ENCODE measurements at regions not wholly inside any gene's neighbourhood (a gene's known extent, or its start where the extent isn't known, plus 50 kb on each side); places are given as distances from the start of the nearest gene placed in this dataset.

DNA sequence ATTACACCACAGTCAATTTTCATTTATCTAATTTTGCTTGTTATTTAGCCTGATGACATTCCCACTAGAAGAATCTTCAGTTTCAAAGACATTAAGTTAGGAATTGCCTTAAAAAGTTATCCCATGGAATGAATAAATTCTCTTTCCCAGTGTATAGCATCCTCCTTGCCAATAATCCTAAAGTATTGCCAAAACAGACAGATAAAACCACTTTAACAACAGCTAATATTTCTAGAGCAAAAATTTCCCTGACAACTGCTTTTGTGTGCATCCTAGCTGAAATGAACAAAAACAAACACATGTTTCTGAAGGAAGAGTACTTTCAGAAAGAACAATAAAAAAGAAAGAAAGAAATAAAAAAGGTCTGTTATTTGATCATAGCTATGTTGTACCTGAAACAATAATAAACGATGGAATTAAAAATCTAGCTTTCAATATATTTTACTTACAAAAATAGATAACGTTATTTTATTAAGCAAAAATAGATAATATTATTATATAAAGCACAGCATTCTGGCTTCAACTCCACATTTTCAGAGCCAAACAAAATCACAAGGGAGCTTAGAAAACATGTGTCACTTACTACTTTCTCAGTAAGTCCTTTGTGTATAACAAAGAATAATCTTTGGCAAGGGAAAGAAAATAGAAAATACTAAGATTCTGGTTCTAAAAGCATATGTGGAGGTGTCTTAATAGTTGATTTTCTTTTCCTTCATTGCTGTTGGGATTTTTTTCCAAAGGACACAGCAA is 939.0 kb upstream of the CRIM1 start:
- no peak for DNase-seq

DNA sequence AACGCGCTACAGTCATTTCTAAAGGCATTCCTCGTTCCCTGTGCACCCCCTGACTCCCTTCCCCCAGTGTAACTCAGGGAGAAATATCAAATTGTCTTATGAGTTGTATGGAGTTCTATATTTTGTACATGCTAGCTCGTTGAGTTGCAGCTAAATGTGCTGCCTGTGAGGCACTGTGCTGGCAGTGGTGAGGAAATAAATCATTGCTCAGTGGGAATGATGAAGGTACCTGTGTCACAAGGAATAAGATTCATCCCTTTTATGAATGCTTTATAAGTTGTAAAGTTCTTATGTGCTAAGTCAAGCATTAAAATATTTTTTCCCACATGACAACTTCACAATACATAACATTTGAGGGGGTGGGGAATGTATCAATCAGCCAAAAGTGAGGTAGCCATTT is 939.6 kb upstream of the CRIM1 start:
- no peak for DNase-seq

DNA sequence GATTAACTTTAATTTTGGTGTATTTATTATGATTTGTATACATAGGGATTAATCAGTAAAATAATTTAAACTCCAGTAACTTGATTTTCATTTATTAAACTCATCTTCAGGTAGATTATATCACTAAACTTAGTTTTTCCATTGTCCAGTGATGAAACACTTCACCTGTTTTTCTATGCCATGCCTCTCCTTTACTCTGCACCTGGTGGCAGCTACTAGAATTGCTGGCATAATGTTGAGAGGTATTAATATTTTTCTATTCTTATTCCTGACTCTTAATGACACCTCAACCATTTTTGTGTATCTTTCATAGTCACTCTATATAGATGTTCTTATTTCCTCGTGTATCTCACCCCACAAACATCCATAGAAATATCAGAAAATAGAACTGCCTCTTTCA is 940.3 kb upstream of the CRIM1 start:
- DNase-seq = no peak

DNA sequence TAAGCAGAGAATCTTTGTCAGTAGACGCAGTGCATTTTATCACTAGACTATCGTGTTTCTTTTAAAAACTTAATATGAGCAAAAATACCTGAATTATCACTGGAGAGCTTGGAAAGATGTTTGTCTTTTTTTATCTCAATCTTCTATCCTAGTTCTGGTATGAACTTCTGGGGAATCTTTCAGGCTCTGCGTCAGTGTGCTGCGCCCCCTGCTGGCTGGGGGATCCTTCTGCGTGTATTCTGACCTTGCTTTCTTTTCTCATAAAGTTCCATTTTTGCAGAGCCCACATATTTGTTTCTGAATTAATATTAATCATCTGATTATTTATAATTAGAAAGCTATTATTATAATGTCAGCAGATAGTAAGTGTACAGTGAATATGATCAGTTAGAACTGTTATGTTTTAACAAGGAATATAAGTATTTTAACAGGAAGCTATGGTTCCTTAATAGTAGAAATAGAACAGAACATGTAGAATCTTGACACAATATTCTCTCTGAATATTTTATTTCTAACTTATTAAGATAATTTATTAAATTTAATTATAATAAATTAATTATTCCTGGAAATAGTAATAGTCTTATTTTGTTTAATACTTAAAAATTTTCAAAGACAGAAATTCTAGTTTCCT is 945.0 kb upstream of the CRIM1 start:
- DNase-seq = peak in 1 of 2 experiments; percentile 25

DNA sequence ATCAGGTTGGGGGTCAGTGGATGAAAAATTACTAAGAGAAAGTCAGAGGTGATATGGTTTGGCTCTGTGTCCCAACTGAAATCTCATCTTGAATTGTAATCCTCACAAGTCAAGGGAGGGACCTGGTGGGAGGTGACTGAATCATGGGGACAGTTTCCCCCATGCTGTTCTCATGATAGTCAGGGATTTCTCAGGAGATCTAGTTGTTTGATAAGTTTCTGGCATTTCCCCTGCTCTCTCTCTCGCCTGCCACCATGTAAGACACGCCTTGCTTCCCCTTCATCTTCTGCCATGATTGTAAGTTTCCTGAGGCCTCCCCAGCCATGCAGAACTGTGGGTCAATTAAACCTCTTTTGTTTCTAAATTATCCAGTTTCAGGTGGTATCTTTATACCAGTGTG is 945.8 kb upstream of the CRIM1 start:
- DNase-seq = no peak

DNA sequence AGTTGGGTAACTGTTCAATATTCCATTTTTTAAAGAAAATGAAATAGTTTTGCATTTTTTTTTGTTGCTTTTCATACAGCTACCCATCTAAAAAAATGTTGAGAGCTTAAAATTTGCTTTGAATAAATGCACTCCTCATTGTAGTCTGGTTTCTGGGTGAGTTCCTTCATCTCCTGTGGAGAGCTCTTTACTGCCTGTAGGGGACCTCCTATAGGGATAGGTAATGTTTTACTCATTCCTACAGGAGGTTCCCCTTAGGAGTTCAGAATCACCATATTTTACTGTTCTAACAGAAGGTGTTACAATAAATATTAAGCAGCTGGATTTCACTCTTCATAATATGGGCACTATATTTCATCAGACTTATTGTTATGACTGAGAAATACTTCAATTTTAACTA is 947.3 kb upstream of the CRIM1 start:
- no peak for DNase-seq

DNA sequence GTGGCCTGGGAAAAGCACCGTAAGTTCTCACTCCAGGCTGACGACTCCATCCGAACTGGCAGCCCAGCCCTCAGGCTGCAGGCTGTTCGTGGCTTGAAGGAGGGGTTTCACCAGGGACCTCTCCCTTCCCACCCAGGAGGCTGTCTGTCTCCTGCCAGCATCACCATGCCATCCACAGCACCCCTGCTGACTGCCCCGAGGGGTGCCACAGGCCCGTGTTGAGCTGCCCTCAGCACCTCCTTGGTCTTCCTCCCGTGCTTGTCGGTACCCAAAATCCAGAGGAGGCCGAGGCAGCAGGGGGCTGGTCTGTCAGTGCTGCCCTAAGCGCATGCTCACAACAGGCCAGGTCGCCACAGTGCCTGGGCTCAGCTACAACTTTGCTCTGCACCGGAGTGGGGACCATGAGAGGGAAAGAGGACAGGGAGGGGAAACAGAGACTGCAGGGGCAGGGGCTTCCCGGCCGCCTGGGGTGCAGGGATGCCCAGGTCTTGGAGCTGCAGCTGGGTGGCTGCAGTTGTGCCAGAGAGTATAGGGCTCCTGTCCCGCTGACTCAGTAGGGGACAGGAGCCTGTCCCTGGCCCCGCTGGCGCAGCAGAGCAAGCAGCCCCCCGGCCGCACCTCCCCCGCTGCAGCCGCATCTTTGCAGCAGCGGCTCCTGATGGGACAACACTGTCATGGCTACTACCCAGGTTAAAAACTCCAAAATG is 963.7 kb upstream of the CRIM1 start:
- no peak for DNase-seq

DNA sequence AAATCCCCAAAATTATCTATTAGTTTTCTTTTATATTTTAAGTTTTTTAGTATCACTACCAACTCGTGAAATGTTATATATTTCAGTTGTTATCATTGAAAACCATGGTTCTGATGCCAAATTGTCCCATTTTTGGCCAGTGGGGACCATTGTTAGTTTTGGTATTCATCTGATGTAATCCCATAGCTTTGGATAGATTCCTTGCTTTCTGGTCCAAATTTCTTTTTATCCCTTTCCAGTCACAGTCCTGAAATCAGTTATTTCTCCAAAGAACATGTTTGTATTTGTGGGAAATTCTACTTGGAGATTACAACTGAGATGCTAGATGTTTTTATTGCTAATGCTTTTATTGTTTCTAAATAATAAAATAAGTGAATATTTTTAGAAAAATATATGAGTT is 976.8 kb upstream of the CRIM1 start:
- DNase-seq = no peak

DNA sequence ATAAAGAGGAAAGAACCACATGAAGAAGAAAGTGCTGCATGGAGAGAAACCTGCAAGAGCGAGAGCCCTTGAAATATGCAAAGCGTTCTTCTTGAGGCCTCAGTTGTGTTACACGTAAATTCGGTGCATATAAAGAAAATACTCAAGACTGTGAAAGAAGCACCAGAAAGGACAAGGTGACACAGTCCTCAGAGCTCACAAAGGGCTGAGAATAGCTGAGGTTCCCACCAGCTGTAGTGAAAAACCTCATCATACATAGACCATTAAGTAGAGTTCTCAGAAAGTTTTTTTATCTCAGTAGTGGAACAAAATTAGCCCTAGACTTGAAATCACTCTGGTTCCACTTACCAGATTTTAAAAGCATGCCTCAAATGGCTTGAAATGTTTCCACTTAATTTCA is 980.7 kb upstream of the CRIM1 start:
- DNase-seq = no peak

DNA sequence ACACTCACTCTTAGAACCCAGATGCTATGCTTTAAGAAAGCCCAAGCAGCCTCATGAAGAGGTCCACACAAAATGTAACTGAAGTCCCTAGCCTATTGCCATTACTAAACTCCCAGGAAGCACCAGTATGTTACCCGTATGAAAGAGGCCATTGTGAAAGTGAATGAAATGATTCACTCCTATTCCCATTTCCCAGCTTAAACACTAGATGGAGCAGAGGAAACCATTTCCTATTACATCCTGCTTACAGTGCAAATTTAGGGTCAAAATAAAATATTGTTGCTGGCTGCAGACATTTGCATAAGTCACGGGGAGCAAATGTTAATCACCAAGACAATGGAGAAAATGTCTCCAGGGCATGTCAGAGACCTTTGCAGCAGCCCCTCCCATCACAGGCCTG is 989.7 kb upstream of the CRIM1 start:
- no peak for DNase-seq

DNA sequence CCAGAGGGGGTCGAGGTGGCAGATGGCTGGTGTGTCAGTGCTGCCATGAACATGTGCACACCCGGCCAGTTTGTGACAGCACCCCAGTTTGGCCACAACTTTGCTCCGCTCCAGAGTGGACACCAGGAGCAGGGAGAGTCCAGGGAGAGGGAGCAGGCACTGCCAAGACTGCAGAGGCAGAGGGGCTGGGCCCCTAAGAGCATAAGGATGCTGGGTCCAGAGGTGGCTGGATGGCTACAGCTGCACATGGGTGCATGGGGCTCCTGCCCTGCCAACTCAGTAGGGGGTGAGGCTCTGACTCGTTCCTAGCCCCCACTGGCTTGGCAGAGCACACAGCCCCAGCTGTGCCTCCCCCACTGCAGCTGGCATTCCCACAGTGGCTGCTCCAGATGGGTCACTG is 999.2 kb upstream of the CRIM1 start:
- no peak for DNase-seq

DNA sequence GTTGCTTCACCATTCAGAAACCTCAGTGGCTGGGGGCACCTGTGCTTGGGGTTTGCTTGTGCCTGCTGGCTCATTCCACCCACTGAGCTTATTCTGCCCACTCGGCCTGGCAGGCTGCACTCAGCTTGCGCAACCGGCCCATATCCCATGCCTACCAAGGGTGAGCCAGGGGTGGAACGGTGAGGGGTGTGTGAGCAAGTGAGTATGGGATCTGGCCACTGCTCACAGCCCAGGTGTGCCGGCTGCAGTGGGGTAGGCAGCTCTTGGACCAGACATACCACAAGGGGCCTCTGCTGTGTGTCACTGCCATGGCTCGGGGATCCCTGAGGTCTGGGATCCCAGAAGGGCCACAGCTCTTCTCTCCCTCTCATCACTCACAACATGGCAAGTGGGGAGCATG is 1000.5 kb upstream of the CRIM1 start:
- DNase-seq = no peak

DNA sequence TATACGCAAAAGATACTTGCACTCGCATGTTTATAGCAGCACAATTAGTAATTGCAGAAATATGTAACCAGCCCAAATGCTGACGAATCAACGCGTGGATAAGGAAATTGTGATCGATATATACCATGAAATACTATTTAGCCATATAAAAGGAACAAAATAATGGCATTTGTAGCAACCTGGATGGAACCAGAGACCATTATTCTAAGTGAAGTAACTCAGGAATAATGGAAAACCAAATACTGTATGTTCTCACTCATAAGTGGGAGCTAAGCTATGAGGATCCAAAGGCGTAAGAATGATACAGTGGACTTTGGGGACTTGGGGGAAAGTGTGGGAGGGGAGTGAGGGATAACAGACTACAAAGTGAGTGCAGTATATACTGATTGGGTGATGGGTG is 1008.0 kb upstream of the CRIM1 start:
- DNase-seq = peak in 1 of 2 experiments; percentile 2

DNA sequence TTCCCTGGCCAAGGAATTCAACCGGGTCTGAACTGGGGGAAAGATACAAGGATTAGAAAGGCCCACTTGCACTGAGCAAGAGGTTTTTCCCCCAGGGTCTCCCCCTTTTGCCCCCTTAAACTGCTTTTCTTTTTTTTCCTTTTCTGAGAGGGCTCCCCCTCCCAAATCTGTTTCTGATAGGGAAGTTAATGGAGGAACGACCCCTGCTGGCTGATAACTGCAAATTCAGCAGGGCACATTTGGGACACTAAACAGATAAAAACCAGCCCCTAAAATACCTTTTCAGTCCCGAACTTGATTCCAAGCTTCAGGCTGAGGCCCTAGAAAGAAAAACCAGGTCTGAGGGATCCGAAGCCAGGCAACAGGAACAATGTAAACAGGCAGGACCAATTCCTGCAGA is 1012.4 kb upstream of the CRIM1 start:
- DNase-seq = no peak

DNA sequence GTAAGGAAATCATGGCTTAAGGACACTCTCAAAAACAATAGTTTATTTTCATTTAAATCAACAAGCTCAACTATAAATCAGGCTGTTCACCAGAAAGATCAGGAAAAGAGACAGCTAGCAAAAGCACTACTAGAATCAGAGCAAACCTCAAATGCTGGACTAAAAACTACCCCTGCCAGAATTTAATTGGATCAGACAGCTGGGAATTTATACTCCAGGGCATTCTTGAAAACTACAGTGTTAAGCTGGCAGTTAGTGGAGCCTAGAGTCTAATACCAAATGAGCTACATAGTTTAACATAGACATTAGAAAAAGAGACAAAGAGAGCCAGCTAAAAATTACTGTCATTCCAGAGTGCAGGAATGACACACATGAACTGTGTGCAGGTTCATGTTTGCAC is 1016.4 kb upstream of the CRIM1 start:
- DNase-seq = no peak

DNA sequence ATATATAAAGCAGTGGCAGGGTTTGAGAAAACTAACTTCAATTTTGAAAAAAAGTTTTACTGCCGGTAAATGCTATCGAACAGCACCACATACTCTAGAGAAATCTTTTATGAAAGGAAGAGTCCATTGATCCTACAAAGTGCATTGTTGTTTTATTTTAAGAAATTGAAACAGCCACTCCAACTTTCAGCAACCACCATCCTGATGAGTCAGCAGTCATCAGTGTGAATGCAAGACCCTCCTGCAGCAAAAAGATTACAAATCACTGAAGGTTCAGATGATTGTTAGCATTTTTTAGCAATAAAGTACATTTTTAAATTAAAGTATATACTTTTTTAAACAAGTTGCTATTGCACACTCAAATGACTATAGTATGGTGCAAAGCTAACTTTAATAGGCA is 1017.7 kb upstream of the CRIM1 start:
- DNase-seq = no peak

DNA sequence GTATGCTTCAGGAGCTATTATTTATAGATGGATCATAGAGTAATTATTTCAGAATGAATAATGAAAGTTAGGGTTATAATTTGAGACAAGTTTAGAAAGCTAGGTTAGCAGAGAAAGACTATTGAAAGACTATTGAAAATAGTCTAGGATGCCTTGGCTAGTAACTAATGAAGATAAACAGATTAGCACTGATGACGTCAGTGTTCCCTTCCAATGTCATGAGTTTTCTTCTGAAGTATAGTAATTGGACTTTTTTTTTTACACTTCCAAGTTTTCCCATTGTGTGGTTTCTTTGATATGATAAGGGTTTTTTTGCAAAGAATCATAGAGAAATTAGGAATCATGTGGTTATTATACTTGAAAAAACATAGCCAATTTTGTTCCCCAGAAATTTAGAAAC is 1041.5 kb upstream of the CRIM1 start:
- no peak for DNase-seq

DNA sequence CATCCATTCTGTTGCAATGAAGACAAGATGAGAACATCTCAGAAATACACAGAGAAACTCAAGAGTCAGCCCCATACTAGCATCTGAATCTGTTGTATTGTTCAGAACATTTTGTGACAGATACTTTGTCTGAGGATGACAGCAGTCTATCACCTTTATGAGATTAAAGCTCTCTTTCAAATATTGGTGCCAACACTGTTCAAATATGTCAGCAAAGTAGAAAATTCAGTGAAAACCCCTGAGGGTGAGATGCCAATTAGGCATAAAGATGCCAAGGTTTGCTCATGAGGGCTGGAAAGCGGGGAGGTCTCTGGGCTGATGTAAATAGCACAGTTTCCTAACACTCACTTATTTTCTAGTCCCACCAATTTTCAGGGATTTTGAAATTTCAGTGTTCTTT is 1054.2 kb upstream of the CRIM1 start:
- no peak for DNase-seq

DNA sequence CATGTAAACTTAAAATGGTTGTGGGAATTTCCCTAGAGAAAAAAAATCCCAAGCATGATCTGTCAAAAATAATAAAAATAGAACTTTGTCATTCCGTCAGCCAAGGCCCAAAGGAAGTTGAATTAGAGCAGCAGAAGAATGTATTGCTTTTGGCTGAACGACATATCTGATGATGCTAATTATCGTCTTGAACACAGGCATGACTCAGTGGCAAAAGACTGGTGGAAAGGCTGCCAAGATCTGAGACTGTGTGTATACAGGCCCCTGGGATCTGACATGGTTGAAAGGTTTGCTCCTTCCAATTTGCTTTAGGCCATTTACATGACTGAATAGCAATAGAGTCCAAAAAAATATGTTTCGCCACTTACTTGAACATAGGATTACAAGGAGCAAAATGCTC is 1057.1 kb upstream of the CRIM1 start:
- DNase-seq = no peak

DNA sequence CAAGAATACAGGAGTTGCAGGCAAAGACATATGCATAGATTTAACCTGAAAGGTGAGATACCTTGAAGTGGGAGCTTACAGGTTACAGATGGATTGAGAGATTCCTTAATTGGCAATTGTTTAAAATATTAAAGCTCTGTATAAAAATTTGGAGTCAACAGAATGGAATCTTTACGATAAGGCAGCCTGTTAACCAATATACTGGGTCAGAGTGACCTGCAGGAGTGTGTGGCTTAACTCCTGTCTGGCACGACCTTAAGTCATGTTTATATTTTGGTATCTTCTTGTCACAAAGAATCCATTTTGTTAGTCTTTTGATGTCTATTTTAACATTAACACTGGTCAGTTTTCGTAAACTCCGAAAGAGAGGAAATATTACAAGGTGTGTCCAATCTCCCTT is 1058.2 kb upstream of the CRIM1 start:
- no peak for DNase-seq

DNA sequence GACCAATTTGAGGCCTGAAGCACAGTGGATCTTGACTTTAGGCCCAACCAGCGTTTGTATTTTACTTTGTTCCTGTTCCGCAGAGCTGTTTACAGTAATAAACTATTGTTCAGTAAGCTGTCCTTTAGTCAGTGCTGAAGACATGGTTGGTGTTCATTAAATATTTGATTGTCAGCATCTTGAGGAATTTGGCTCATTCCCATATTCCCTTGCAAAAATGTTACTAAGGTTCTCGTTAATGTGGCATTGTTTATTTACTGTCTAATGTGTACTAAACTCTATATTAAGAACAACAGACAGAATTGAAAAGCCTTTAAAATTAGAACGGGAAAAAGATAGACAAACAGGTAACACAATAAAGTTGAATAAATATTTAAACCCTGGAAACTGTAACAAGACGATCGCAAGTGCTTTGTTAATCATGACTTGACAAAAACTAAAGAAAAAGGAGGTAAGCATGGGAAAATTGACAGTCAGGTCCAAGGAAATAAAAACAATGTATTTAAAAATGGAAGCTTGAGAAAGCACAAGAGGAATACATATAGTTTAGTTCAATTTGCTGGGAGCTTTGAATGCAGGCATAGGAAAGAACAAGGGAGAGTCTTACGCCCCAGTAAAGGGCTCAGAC is 1060.8 kb upstream of the CRIM1 start:
- DNase-seq = no peak

DNA sequence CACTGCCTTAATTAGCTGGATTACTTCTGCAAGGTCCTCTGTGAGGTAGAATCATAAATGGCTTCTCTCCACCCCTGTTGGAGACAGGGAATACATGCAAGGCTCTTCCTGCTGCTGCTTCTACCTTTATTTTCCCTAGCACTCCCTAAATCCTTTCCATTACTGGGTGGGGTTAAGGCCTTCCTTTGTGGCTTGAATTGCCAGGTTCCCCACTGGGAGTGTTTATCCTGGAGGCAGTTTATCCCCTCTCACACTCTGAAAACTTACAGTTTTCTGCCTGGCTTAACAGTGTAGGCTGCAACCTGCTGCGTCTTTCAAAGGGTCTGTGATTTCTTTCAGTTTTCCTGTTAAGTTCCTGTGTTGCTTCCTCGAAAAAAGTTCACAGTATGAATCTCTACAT is 1062.3 kb upstream of the CRIM1 start:
- DNase-seq = no peak

DNA sequence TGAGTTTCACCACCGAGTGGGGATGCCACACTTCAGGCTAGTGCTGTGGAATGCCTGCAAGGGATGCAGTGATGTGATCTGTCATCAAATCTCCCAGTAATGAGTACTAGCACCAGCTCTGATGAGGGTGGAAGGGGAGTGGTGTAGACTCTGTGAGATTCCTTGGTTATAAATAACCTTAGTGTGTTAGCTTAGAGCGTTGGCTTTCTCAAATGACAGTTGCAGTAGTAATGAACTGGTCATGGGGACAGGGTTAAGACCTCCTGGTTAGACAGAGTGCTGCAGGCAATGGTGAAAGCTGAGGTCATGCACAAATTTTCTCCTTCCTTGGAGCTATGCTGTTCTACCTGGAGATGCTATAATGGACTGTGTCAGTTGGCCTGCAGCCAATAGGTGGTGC is 1063.4 kb upstream of the CRIM1 start:
- no peak for DNase-seq

DNA sequence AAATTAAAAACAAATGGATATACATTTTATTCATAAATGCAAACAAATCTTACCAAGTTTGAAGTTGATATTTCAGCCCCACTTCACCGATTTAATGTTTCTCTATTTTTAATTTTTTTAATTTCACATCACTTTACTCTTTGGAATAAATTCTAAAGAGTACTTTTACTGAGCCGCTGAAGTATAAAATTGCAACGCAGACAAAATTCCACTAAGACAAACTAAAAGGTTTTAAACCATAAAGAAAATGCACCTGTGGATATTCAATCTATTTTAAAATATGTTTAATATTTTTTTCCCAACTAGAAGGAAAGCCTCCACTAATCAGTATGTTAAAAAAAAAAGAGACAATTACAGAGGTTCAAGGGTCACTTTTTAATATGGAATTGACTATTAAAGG is 1073.9 kb upstream of the CRIM1 start:
- DNase-seq = no peak

All from NCI-H1930 (cell line).